ENCODE measurements at regions not wholly inside any gene's neighbourhood (a gene's known extent, or its start where the extent isn't known, plus 50 kb on each side); places are given as distances from the start of the nearest gene placed in this dataset.

DNA sequence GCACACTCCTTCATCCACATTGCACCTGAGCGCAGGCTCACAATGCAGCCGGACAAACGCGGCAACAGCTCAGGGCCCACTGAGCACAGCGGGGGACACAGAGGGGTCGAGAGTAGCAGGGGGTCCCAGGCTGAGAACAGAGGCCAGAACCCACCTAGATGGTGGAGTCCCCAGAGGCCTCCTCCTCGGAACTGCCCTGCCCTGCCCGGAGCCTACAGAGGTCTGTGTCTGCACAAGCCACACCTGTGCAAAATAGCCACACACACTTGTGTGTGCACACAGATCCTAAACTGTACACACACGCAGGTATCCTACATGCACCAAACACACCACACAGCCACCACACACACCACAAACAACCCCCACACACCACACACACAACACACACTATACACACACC lies 72.8 kb downstream of the TMEM18 start:
- Histone ChIP-seq H3K27me3 (ENCODE audit: control insufficient read depth in 2 of 2, insufficient read depth in 2 of 2, low read length in 2 of 2) (no peaks in the 10 kb centered on the region), H3K36me3 (ENCODE audit: control insufficient read depth in 2 of 2, insufficient read depth in 2 of 2, low read length in 2 of 2) (no peaks in the 10 kb centered on the region), H3K4me1 (ENCODE audit: control insufficient read depth in 2 of 2, insufficient read depth in 2 of 2, low read length in 2 of 2) (no peaks in the 10 kb centered on the region), H3K4me3 (ENCODE audit: low read length in 2 of 2) (no peak overlapping the region), H3K27ac (ENCODE audit: low read depth in 2 of 2, low read length in 2 of 2) (no peak overlapping the region), H3K9me3 (ENCODE audit: control insufficient read depth in 2 of 2, low read length in 2 of 2) (no peaks in the 10 kb centered on the region), H3K9ac (ENCODE audit: low read depth in 1 of 2, low read length in 2 of 2) (no peak overlapping the region)

DNA sequence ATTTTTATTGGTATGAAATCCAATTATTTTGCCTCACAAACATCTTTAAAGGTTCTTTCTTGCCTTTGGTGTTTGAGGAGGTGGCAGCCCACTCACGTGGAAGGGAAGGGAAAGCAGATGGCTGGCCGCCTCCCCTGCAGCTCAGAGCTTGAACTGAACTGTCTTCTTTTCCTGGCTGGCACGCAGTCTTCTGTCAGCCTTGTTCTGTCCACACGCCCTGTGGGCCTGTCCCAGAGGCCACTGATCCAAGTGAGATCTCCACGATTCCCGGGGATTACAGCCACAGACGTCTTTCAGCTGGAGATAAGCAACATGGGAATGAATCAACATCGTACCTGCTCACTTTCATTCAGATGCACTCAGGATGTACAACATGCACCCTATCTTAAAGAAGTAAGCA lies 73.3 kb downstream of the TMEM18 start:
- Histone ChIP-seq H3K9ac (ENCODE audit: low read depth in 1 of 2, low read length in 2 of 2) (no peak overlapping the region), H3K27ac (ENCODE audit: low read depth in 2 of 2, low read length in 2 of 2) (no peak overlapping the region), H3K9me3 (ENCODE audit: control insufficient read depth in 2 of 2, low read length in 2 of 2) (no peaks in the 10 kb centered on the region), H3K4me1 (ENCODE audit: control insufficient read depth in 2 of 2, insufficient read depth in 2 of 2, low read length in 2 of 2) (no peaks in the 10 kb centered on the region), H3K27me3 (ENCODE audit: control insufficient read depth in 2 of 2, insufficient read depth in 2 of 2, low read length in 2 of 2) (no peaks in the 10 kb centered on the region), H3K36me3 (ENCODE audit: control insufficient read depth in 2 of 2, insufficient read depth in 2 of 2, low read length in 2 of 2) (no peaks in the 10 kb centered on the region), H3K4me3 (ENCODE audit: low read length in 2 of 2) (no peak overlapping the region)

DNA sequence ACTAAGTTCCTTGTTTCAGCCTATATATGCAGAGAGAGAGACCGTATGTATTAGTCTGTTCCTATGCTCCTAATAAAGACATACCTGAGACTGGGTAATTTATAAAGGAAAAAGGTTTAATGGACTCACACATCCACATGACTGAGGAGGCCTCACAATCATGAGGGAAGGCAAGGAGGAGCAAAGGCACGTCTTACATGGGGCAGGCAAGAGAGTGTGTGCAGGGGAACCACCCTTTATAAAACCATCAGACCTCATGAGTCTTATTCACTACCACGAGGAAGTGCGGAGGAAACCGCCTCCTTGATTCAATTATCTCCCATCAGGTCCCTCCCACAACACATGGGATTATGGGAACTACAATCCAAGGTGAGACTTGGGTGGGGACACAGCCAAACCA lies 73.8 kb downstream of the TMEM18 start:
- Histone ChIP-seq H3K4me1 (ENCODE audit: control insufficient read depth in 2 of 2, insufficient read depth in 2 of 2, low read length in 2 of 2) (no peaks in the 10 kb centered on the region), H3K9me3 (ENCODE audit: control insufficient read depth in 2 of 2, low read length in 2 of 2) (no peaks in the 10 kb centered on the region), H3K27ac (ENCODE audit: low read depth in 2 of 2, low read length in 2 of 2) (no peak overlapping the region), H3K27me3 (ENCODE audit: control insufficient read depth in 2 of 2, insufficient read depth in 2 of 2, low read length in 2 of 2) (no peaks in the 10 kb centered on the region), H3K9ac (ENCODE audit: low read depth in 1 of 2, low read length in 2 of 2) (no peak overlapping the region), H3K36me3 (ENCODE audit: control insufficient read depth in 2 of 2, insufficient read depth in 2 of 2, low read length in 2 of 2) (no peaks in the 10 kb centered on the region), H3K4me3 (ENCODE audit: low read length in 2 of 2) (no peak overlapping the region)

GRCh38 chr2:602571-603359 lies 74.4 kb downstream of the TMEM18 start:
- Histone ChIP-seq H3K36me3 (ENCODE audit: control insufficient read depth in 2 of 2, insufficient read depth in 2 of 2, low read length in 2 of 2) (no peaks in the 10 kb centered on the region), H3K27ac (ENCODE audit: low read depth in 2 of 2, low read length in 2 of 2) (no peak overlapping the region), H3K27me3 (ENCODE audit: control insufficient read depth in 2 of 2, insufficient read depth in 2 of 2, low read length in 2 of 2) (no peaks in the 10 kb centered on the region), H3K4me3 (ENCODE audit: low read length in 2 of 2) (no peak overlapping the region), H3K9ac (ENCODE audit: low read depth in 1 of 2, low read length in 2 of 2) (no peak overlapping the region), H3K4me1 (ENCODE audit: control insufficient read depth in 2 of 2, insufficient read depth in 2 of 2, low read length in 2 of 2) (no peaks in the 10 kb centered on the region), H3K9me3 (ENCODE audit: control insufficient read depth in 2 of 2, low read length in 2 of 2) (no peaks in the 10 kb centered on the region)

DNA sequence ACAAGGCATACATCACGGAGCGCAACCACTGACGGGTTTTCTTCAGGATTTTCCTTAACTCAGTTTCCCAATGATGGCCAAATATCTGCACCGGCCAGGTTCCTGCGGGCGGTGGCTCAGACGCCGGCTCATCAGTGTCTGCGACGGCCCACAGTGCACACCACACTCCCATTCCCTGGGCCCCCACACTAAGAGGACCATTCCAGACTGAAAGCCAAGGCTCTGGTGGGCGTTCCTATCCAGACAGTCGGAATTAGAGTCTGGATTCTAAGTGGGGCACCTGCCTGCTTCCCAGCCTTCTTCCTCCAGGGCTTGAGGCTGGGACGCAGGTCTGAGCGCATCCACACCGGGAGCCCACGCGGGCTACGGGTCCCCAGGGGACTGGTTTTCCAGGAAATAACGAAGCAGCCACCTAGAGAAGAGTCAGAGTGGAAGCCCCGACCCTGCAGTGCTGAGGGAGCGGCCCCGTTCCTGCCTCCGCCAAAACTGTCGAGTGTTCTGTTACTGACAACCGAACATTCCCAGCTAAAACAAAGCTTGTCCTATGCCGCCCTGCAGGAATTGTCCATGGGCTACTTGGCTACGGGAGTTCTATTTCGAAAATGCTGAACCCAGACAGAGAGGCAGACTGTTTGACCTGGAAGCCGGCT lies 75.3 kb downstream of the TMEM18 start:
- no peaks in the 10 kb centered on the region for H3K36me3 ChIP-seq (ENCODE audit: control insufficient read depth in 2 of 2, insufficient read depth in 2 of 2, low read length in 2 of 2)
- H3K9ac ChIP-seq (ENCODE audit: low read depth in 1 of 2, low read length in 2 of 2), result no peak overlapping the region
- no peaks in the 10 kb centered on the region for H3K9me3 ChIP-seq (ENCODE audit: control insufficient read depth in 2 of 2, low read length in 2 of 2)
- no peaks in the 10 kb centered on the region for H3K4me1 ChIP-seq (ENCODE audit: control insufficient read depth in 2 of 2, insufficient read depth in 2 of 2, low read length in 2 of 2)
- no peak overlapping the region for H3K4me3 ChIP-seq (ENCODE audit: low read length in 2 of 2)
- H3K27ac ChIP-seq (ENCODE audit: low read depth in 2 of 2, low read length in 2 of 2), result no peak overlapping the region
- no peaks in the 10 kb centered on the region for H3K27me3 ChIP-seq (ENCODE audit: control insufficient read depth in 2 of 2, insufficient read depth in 2 of 2, low read length in 2 of 2)

DNA sequence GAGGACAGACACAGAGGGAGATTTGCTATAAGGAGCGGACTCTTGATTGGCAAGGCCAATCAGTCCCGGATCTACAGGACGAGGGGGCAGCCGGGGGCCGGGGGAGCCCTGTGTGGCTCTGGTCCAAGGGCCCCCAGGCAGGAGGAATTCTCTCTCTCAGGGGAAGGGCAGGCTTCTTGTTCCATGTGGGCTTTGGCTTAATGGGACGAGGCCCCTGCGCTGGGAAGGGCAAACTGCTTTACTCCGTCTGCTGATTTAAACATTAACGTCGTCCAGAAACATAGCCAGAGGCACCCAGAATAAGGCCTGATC lies 75.9 kb downstream of the TMEM18 start:
- no peak overlapping the region for H3K9ac ChIP-seq (ENCODE audit: low read depth in 1 of 2, low read length in 2 of 2)
- no peaks in the 10 kb centered on the region for H3K27me3 ChIP-seq (ENCODE audit: control insufficient read depth in 2 of 2, insufficient read depth in 2 of 2, low read length in 2 of 2)
- H3K27ac ChIP-seq (ENCODE audit: low read depth in 2 of 2, low read length in 2 of 2), result no peak overlapping the region
- H3K9me3 ChIP-seq (ENCODE audit: control insufficient read depth in 2 of 2, low read length in 2 of 2), result no peaks in the 10 kb centered on the region
- H3K4me3 ChIP-seq (ENCODE audit: low read length in 2 of 2), result no peak overlapping the region
- no peaks in the 10 kb centered on the region for H3K36me3 ChIP-seq (ENCODE audit: control insufficient read depth in 2 of 2, insufficient read depth in 2 of 2, low read length in 2 of 2)
- no peaks in the 10 kb centered on the region for H3K4me1 ChIP-seq (ENCODE audit: control insufficient read depth in 2 of 2, insufficient read depth in 2 of 2, low read length in 2 of 2)

DNA sequence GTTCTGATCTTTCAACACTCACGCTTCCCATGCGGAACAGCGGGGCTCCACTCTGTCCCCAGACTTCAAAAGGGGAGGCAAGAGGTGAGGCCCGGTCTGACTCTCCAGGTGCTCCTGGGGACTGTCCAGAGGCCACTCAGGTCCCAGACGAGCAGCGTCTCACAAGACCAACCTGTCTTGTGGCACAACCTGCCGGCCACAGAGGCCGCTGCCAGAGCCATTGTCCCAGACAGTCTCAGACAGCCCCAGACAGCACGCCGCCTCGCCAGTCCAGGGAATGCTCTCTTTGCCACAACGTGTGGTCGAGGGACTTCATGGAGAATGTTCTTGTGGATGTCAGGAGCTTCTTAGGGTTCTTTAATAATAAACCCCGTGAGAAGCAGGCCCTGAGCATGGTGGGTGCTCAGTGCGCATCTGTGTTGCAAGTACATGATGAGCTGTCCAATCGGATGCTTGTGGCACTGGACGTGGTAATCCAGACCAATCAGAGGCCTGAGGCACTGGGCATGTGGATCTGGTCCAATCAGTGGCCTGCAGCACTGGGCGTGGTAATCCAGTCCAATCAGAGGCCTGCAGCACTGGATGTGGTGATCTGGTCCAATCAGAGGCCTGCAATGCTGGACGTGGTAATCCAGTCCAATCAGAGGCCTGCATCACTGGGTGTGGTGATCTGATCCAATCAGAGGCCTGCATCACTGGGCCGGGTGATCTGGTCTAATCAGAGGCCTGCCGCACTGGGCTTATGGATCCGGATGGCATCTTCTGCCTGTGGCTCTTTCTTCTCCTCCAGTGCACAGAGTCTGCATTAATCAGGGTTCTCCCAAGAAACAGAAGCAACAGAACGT lies 76.4 kb downstream of the TMEM18 start:
- H3K4me3 ChIP-seq (ENCODE audit: low read length in 2 of 2), result no peak overlapping the region
- H3K9me3 ChIP-seq (ENCODE audit: control insufficient read depth in 2 of 2, low read length in 2 of 2), result no peaks in the 10 kb centered on the region
- no peaks in the 10 kb centered on the region for H3K27me3 ChIP-seq (ENCODE audit: control insufficient read depth in 2 of 2, insufficient read depth in 2 of 2, low read length in 2 of 2)
- H3K4me1 ChIP-seq (ENCODE audit: control insufficient read depth in 2 of 2, insufficient read depth in 2 of 2, low read length in 2 of 2), result no peaks in the 10 kb centered on the region
- no peaks in the 10 kb centered on the region for H3K36me3 ChIP-seq (ENCODE audit: control insufficient read depth in 2 of 2, insufficient read depth in 2 of 2, low read length in 2 of 2)
- H3K9ac ChIP-seq (ENCODE audit: low read depth in 1 of 2, low read length in 2 of 2), result no peak overlapping the region
- no peak overlapping the region for H3K27ac ChIP-seq (ENCODE audit: low read depth in 2 of 2, low read length in 2 of 2)

DNA sequence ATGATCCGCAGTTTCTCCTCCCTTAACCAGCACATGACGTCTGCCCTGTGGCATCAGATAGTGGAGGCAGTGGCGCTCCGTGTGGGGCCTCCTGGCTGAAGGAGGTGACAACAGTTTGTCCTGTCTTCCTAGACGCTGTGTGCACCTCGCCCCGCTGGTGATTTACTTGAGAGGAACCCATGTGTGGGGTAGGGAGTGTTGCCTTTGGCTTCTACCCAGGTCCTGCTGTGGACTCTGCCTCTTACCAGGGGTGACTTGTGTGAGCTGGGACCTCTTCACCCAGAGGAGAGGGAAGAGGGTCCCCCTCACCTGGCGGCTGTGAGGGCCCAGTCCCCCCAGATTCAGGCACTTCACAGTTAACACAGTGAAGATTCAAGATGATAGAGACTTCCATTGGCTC lies 77.6 kb downstream of the TMEM18 start:
- H3K4me1 ChIP-seq (ENCODE audit: control insufficient read depth in 2 of 2, insufficient read depth in 2 of 2, low read length in 2 of 2), result no peaks in the 10 kb centered on the region
- no peak overlapping the region for H3K4me3 ChIP-seq (ENCODE audit: low read length in 2 of 2)
- H3K9ac ChIP-seq (ENCODE audit: low read depth in 1 of 2, low read length in 2 of 2), result no peak overlapping the region
- no peak overlapping the region for H3K27ac ChIP-seq (ENCODE audit: low read depth in 2 of 2, low read length in 2 of 2)
- H3K36me3 ChIP-seq (ENCODE audit: control insufficient read depth in 2 of 2, insufficient read depth in 2 of 2, low read length in 2 of 2), result no peaks in the 10 kb centered on the region
- H3K9me3 ChIP-seq (ENCODE audit: control insufficient read depth in 2 of 2, low read length in 2 of 2), result no peaks in the 10 kb centered on the region
- no peaks in the 10 kb centered on the region for H3K27me3 ChIP-seq (ENCODE audit: control insufficient read depth in 2 of 2, insufficient read depth in 2 of 2, low read length in 2 of 2)

DNA sequence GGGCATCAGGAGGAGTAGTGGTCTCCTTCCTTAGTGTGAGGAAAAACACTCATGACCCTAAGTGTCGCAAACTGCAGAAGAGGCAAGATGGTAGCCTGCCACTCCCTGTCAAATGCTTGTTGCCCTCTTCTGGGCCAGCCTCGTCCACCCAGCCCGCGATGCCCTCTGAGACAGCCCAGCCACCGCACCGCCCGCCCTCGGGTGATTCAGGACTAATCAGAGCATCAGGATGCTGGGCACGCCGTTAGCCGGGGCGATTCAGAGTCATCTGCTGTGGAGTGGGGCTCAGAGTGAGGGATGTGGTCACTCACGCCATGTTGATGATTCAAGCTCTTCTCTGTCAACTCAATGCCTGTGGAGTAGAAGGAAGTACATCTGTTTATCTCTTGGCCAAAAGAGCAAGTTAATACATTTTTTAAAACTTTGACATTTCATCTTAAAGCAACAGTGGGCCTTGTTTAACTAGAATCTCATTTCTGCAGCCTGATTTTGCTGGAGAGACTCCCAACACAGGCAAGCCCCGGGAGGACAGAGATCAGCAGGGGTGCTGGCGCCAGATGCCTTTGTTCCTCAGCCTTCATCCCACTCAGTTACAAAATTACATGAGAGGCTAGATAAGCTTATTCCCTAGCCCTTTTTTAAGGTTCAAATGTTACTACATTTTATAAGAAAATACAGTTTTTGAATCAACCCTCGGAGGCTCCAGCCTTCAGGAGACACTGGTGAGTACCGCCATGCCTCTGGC lies 79.0 kb downstream of the TMEM18 start:
- Histone ChIP-seq H3K9ac (ENCODE audit: low read depth in 1 of 2, low read length in 2 of 2) (no peak overlapping the region), H3K27ac (ENCODE audit: low read depth in 2 of 2, low read length in 2 of 2) (no peak overlapping the region), H3K36me3 (ENCODE audit: control insufficient read depth in 2 of 2, insufficient read depth in 2 of 2, low read length in 2 of 2) (no peaks in the 10 kb centered on the region), H3K4me1 (ENCODE audit: control insufficient read depth in 2 of 2, insufficient read depth in 2 of 2, low read length in 2 of 2) (no peaks in the 10 kb centered on the region), H3K4me3 (ENCODE audit: low read length in 2 of 2) (no peak overlapping the region), H3K9me3 (ENCODE audit: control insufficient read depth in 2 of 2, low read length in 2 of 2) (no peaks in the 10 kb centered on the region), H3K27me3 (ENCODE audit: control insufficient read depth in 2 of 2, insufficient read depth in 2 of 2, low read length in 2 of 2) (no peaks in the 10 kb centered on the region)

Measured in mucosa of rectum (tissue), 2 donors.